CD4-positive, alpha-beta T cell (primary cell): ENCODE measurements at regions not wholly inside any gene's neighbourhood (a gene's known extent, or its start where the extent isn't known, plus 50 kb on each side); places are given as distances from the start of the nearest gene placed in this dataset.

Experiments
- ATAC-seq: fragments of 200-7000 bp; cut with Tn5 transposase; one replicate; pipeline ENCODE4 v1.10.0; 2022; ENCODE audit warnings: mild to moderate bottlenecking; ENCODE audit not compliant: poor library complexity
- CTCF ChIA-PET: fragments of 350-600 bp; sonication (Branson Sonifier 250); formaldehyde crosslinking; loops from one replicate; lab custom pipeline; 2021; ENCODE audit warnings: antibody characterized with exemption, inconsistent platforms; lab: Charles Lee
- POLR2A ChIA-PET: fragments of 350-600 bp; sonication (Branson Sonifier 250); formaldehyde crosslinking; loops from one replicate; lab custom pipeline; 2021; ENCODE audit warnings: antibody characterized with exemption, inconsistent platforms; lab: Charles Lee
- DNase-seq, 14 experiments: peaks; one replicate each; pipeline ENCODE4 v3.0.0-alpha.2; 2013 to 2020; ENCODE audit warnings: mixed read lengths in 2 of 14
- H3K27ac ChIP-seq, 2 donors: one replicate each; pipeline versions ENCODE4 v1.5.1 to v1.7.0; 2013; ENCODE audit warnings: low read length in 2 of 2, low read depth in 1 of 2, mild to moderate bottlenecking in 1 of 2
- H3K27me3 ChIP-seq, 2 experiments: 1 replicate in 1 of 2; 2 replicates in 1 of 2; pipeline versions ENCODE4 v1.6.1 to v1.7.0; 2013; ENCODE audit warnings: low read length in 2 of 2, control low read depth in 1 of 2, mild to moderate bottlenecking in 1 of 2, moderate library complexity in 1 of 2; ENCODE audit not compliant: insufficient read depth in 2 of 2, control insufficient read depth in 1 of 2
- H3K36me3 ChIP-seq: one replicate; pipeline ENCODE4 v1.6.1; 2013; ENCODE audit warnings: low read length, control low read depth; ENCODE audit not compliant: insufficient read depth
- H3K4me1 ChIP-seq: one replicate; pipeline ENCODE4 v1.6.1; 2013; ENCODE audit warnings: low read length, control low read depth; ENCODE audit not compliant: insufficient read depth
- H3K4me3 ChIP-seq: one replicate; pipeline ENCODE4 v1.5.1; 2013; ENCODE audit warnings: mild to moderate bottlenecking, low read length, moderate library complexity
- H3K9me3 ChIP-seq, 2 experiments: 1 replicate in 1 of 2; 2 replicates in 1 of 2; pipeline versions ENCODE4 v1.6.1 to v1.7.0; 2013; ENCODE audit warnings: low read length in 2 of 2, mild to moderate bottlenecking in 2 of 2, control low read depth in 1 of 2, moderate library complexity in 1 of 2; ENCODE audit not compliant: control insufficient read depth in 1 of 2, insufficient read depth in 1 of 2
- H3K27ac Mint-ChIP-seq: one replicate; pipeline ENCODE4 v1.8.0; 2020; ENCODE audit warnings: mixed read lengths
- H3K27me3 Mint-ChIP-seq: one replicate; pipeline ENCODE4 v1.8.0; 2021; ENCODE audit warnings: mixed read lengths
- H3K36me3 Mint-ChIP-seq: one replicate; pipeline ENCODE4 v1.8.0; 2021; ENCODE audit warnings: low read depth, mixed read lengths
- H3K4me1 Mint-ChIP-seq: one replicate; pipeline ENCODE4 v1.8.0; 2021; ENCODE audit warnings: low read depth, mixed read lengths
- H3K4me3 Mint-ChIP-seq: one replicate; pipeline ENCODE4 v1.8.0; 2020; ENCODE audit warnings: mild to moderate bottlenecking, mixed read lengths
- H3K9me3 Mint-ChIP-seq: one replicate; pipeline ENCODE4 v1.8.0; 2020; ENCODE audit warnings: mixed read lengths
- CTCF ChIP-seq: fragments of 200-600 bp; IDR thresholded peaks from one replicate; pipeline ENCODE4 v1.8.0; 2022; ENCODE audit warnings: antibody characterized with exemption, mild to moderate bottlenecking
- intact Hi-C, 2 experiments: fragments of 100-400 bp; cut with DNase I in 1 of 2; cut with micrococcal nuclease in 1 of 2; formaldehyde crosslinking; loops; one replicate each; pipeline versions ENCODE4 v1.15.1 to v1.9.0; 2023 to 2025; cut with DNase I, micrococcal nuclease

- Mint-ChIP-seq H3K9me3 (no peaks in the 10 kb centered on the region), H3K27me3 (no peaks in the 10 kb centered on the region), H3K27ac (no peak overlapping the region), H3K36me3 (no peaks in the 10 kb centered on the region), H3K4me1 (no peaks in the 10 kb centered on the region), H3K4me3 (no peak overlapping the region)
- Histone ChIP-seq H3K27me3 (peaks cover 0 to 5% of the 10 kb centered on the region in 2 experiments), H3K4me1 (no peaks in the 10 kb centered on the region), H3K4me3 (no peak overlapping the region), H3K36me3 (no peaks in the 10 kb centered on the region), H3K9me3 (no peaks in the 10 kb centered on the region), H3K27ac (no peak overlapping the region)
- CTCF ChIA-PET, result no interaction called here
- DNase-seq (peak in 2 of 14 experiments; percentile 5 to 13), ATAC-seq (no peak)
- intact Hi-C loops, result no loop called here
- POLR2A ChIA-PET, result no interaction called here
- no peak for TF ChIP-seq CTCF
Measured at GRCh38 chr15:94177112-94177511, 54.2 kb upstream of the MCTP2 start.

DNA sequence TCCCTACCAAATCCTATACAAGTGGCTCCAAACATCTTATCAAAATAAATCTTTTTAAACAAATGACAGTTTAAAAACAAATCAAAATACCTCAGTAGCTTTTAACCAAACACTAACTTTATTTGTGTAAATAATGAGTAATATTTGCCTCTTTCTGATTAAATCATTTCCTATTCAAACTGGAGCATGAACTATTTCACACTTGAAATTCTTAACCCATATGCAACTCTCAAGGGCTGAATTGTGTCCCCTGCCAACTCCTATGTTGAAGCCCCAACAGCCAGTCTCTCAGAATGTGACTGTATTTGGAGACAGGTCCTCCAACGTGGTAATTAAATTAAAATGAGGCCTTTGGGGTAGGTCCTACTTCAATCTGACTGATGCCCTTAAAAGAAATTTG, 55.9 kb upstream of the MCTP2 start:
- Histone ChIP-seq H3K36me3 (no peaks in the 10 kb centered on the region), H3K27ac (no peak overlapping the region), H3K9me3 (no peaks in the 10 kb centered on the region), H3K4me1 (no peaks in the 10 kb centered on the region), H3K4me3 (no peak overlapping the region), H3K27me3 (no peaks in the 10 kb centered on the region)
- no peak for ATAC-seq
- no peaks in the 10 kb centered on the region for H3K9me3 Mint-ChIP-seq
- intact Hi-C loops, result no loop called here
- H3K4me3 Mint-ChIP-seq, result no peak overlapping the region
- no peaks in the 10 kb centered on the region for H3K27me3 Mint-ChIP-seq
- H3K27ac Mint-ChIP-seq, result no peak overlapping the region
- no peak for TF ChIP-seq CTCF
- ChIA-PET CTCF (no interaction called here), POLR2A (no interaction called here)
- H3K4me1 Mint-ChIP-seq, result no peaks in the 10 kb centered on the region
- DNase-seq, result no peak
- no peaks in the 10 kb centered on the region for H3K36me3 Mint-ChIP-seq

DNA sequence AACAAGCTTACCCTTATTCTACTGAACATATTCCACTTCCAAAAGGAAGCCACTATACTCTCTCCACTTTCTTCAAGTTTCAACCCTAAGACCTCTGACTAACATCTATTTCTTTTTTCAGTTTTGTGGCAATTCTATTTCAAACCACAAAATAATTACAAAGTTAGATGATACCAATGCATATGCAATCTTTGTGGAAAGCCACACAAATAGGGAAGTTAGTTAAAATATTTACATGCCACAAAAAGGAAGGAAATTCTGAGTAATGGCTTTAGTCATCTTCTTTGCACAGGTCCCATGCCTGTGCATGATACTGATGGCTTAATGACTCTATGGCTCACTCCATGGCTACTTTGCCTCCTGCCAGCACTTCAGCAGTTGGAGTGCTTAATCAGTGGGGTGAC, 57.0 kb upstream of the MCTP2 start:
- intact Hi-C loops, result loop anchor here in 1 of 2 experiments (5.0 kb wide), 1 partner anchor 58 kb away; the partner anchor contains the start of gene MCTP2
- no peaks in the 10 kb centered on the region for H3K4me1 Mint-ChIP-seq
- Histone ChIP-seq H3K4me3 (no peak overlapping the region), H3K27ac (no peak overlapping the region), H3K9me3 (no peaks in the 10 kb centered on the region), H3K36me3 (no peaks in the 10 kb centered on the region), H3K27me3 (no peaks in the 10 kb centered on the region), H3K4me1 (no peaks in the 10 kb centered on the region)
- no peaks in the 10 kb centered on the region for H3K36me3 Mint-ChIP-seq
- peak in 3 of 14 experiments; percentile 28 to 66 (median 56) for DNase-seq
- ChIA-PET CTCF (no interaction called here), POLR2A (no interaction called here)
- no peaks in the 10 kb centered on the region for H3K27me3 Mint-ChIP-seq
- no peaks in the 10 kb centered on the region for H3K9me3 Mint-ChIP-seq
- TF ChIP-seq CTCF, result no peak
- H3K4me3 Mint-ChIP-seq, result no peak overlapping the region
- no peak overlapping the region for H3K27ac Mint-ChIP-seq
- ATAC-seq, result no peak
